GM18519 (cell line): ENCODE measurements at regions not wholly inside any gene's neighbourhood (a gene's known extent, or its start where the extent isn't known, plus 50 kb on each side); places are given as distances from the start of the nearest gene placed in this dataset.

Source experiments
- ATAC-seq: cut with Tn5 transposase; IDR thresholded peaks from one replicate; pipeline ENCODE4 v1.9.1; 2021; ENCODE audit warnings: mild to moderate bottlenecking, moderate library complexity; ENCODE audit not compliant: unreplicated experiment, low FRiP score

DNA sequence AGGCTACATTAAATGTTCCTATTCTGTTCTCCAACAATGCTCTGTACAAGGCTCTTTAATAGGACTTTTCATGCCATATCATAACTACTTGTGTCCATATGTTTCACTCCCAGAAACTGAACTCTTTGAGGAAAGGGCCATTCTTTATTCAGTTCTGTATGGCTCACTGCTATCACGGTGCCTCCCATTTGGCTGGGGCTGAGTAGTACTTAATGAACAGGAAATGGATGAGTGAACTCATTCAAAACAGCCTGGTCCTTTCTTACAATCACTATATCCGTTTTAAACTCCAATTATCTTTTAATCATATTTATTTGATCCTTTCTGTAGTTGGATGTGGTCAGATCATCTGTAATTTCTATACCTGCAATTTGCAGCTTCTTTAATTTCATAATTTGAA, 410.6 kb downstream of the TBC1D4 start:
- no peak for ATAC-seq

DNA sequence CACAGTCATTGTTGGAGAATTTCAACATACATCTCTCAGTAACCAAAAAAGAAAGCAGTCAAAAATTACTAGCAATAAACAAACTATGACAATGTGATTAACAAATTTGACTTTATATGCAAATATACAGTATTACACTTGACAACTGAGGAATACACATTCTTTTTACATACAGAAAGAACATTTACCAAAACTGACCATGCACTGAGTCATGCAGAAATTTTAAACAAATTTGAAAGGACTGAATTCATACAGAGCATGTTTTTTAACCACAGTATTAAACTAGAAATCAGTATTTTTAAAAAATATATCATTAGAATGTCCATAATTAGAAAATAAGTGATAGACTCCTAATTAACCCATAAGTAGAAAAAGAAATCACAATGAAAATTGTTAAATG, 420.1 kb downstream of the TBC1D4 start:
- no peak for ATAC-seq

DNA sequence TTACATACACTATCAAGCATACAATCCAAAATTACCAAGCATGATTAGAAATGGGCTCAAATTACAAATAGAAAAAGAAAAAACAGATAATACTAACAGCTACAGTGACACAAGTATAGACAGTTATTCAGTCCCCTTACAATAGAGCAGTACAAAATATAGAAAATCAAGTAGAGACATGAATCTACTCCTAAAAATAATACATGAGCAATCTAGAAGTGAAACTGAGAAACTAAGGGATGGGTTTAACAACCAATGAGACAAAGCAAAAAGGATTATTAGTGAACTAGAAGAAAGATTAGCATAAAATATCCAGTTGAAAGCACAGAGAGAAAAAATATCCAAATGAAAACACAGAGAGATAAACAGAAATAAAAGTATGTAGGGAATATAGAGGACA, 426.7 kb downstream of the TBC1D4 start:
- ATAC-seq = peak; percentile 80

DNA sequence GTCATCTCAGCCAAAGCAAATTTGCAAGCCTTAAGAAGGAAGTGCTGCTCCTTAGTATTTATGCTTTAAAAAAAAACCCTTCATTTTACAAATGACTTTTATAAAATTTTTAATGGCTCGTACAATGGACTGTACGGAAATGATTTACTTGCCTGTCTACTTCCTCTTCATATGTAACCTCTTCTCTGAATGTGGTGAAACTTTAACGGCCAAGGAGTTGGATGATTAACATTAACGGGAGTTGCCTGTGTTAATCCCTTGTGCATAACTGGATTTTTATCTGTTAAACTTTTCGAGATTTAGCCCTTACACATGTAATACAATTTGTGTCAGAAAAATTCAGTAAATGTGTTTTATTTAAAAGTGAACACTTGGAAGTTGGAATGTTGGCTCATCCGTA, 429.4 kb downstream of the TBC1D4 start:
- ATAC-seq = no peak

DNA sequence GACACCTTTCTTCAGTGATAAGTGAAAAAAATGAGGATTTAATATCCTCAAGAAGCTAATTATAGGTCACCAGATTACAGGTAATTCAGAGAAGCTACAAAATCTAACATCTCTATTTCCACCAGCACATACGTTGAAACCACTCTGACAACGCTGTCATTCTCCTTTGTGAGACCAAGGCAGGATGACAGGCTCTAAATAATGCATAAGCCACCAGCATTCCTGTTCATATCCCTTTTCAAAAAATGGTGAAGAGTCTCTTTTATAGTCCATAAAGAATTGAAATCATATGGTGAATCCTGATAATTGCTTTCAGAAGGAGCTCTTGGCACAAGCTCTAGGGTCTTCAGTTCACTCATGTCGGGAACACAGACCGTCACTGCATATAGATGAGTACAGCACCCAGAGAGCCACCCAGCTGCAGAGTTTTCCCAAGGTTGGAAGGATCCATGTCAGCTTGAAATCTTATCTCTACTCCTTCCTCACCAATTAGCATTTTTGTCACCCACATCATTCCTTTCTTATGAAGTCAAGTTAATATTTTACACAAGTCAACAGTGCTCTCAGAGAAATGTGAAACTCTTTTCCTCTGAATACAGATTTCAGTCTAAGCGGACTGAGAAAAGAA, 431.4 kb downstream of the TBC1D4 start:
- ATAC-seq = no peak

DNA sequence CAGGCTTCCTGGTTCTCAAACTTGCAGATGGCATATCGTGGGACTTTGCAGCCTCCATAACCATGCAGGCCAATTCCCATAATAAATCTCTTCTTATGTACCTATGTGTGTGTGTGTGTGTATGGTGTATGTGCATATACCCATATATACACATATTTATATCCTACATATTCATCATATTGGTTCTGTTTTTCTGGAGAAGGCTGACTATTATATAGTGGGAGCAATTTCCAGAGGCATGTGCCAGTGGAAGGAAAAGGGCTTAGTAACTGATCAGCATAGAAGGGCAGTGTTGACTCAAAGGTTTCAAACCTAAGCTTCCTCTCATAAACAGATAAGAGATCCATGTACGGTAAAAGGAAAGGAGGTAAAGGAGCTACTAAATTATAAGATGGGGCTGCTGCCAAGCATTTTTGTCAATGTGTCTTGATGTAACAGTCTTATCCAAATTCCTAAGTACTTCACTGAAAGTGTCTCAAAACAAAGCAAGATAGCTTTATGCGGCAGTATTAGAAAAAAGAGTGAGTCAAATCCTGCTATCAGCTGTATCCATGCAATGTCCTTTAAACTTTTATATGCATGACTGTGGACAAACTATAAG, 432.1 kb downstream of the TBC1D4 start:
- ATAC-seq = no peak

DNA sequence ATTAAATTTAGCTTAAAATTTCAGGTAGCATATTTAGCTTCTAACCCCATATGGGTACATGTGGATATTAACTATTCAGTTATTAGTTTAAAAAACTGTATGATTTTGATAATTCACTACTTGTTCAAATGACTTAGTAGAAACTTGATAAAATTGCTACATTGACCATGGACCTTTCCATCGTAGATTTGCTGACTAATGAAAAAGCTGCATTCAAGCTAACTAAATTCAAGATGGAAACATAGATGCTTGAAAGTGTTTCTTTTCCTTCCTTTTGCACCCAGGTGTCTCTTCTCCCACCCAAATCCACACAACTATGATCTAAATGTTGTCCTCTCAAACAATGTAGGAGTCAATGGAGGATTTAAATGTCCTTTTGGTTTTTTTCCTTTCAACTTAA, 439.2 kb downstream of the TBC1D4 start:
- ATAC-seq = no peak

DNA sequence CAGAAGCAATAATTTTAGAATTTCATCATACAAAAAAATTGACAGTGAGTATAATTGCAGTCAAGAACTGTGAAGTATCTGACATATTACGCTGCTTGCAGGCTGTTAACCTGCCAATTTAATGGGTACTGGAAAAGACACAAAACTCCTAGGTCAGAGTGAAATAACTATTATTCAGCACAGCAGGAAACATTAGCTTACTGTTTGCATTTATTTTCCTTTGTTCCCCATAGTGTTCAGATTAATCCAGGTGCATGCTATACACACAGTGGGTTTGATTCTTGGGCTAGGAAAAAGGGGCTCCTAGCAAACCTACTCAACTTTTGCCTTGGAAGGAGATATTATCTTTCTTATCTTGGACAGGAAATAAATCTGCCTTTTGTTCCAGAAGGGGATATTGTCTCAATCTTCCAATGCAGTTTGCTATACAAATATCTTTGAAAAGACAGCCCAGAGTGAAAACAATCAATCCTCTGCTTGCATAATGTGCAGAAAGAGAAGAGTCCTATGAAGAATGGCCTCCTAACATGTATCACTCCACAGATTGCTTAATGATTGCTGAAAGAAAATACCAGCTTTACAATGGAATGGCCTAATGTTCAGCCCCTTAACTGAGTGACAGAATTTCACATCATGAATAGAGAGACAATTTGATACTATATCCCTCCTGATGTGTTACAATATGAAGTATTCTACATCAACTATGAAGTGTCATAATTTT, 443.4 kb downstream of the TBC1D4 start:
- ATAC-seq = no peak

DNA sequence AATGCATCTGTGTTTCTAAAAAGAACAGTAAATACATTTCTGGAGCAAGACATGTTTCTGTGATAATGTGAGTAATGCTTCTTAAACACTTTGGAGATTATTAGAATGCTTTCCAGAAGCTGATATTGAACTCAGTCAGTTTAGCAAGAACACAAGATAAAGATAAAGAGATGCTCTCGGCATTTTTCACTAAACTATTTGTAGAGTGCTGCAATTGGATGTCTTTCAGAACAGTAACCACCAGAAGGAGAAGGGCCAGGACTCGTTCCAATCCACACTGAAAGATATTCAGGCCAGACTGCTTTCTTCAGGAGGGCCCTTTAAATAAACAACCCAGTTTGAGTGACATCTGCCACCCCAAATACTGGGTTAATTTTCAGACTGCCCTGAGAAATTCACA, 456.0 kb downstream of the TBC1D4 start:
- no peak for ATAC-seq

DNA sequence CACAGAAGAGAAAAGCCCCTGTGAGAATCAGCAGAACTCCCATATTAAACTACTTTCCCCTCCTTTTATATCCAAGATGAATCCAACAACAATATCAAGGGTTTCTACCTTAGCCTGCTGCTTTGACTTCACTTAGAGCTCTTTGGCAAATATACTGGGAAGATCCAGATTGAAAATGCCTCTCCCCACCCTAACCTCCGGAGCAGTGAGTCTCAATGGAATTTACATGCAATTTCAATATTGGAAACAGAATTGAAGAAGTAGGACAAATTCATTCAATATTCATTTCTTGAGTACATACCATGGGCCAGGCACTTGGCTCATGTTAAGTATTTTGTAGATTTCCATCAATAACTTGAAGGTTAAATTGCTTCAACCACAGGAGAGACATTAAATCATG, 457.4 kb downstream of the TBC1D4 start:
- ATAC-seq = no peak

DNA sequence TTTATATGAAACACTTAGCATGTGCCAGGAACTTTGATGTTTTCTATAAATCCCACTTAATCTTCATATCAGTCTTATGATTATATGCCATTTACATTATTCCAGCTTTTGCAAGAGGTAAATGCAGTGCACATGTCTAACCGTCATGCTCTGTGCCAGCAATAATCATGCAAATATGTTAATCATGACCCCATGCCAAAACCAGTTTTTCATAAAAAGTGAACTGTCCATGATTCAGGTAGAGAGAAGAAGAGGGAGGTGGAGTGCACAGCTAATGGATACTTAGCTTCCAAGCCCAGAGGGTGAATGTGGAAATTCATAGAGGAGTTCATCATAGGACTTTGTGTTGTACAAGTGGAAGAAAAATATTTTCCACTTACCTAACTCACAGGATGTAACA, 458.4 kb downstream of the TBC1D4 start:
- no peak for ATAC-seq

DNA sequence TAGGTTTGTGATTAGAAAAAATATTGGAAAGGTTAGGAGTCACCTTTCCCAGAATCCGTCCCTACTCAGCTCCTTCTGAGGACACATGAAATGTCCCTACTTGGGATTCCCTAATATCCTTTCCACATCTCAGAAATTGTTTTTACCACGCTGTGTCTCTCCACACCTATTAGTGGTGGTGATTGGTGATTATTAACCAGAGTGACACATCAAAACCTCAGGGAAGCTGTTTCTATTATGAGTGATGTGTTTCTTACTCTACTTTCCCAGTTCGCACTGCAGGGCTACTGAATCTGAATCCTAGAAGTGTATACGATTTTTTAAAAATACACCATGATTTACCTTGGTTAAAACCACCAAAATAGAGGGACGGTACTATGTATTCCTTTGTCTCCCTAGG, 460.8 kb downstream of the TBC1D4 start:
- ATAC-seq = no peak

DNA sequence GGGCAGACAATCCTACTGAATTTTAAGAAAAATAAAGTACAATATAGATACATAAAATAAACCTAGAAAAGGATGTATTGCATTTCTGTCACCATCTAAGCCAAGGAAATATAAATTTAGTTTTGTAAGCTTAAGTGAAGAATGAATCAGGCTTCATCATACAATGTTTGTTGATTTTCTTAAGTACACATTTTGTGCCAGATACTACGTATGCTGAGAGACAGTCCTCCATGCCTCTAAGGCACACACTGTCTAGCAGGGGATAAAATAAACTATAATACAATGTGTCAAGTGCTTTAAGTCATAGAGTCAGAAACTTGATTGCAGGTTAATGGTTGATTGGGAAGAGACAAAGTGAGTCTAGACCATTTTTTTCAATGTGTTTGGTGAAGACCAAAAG, 465.7 kb downstream of the TBC1D4 start:
- no peak for ATAC-seq

DNA sequence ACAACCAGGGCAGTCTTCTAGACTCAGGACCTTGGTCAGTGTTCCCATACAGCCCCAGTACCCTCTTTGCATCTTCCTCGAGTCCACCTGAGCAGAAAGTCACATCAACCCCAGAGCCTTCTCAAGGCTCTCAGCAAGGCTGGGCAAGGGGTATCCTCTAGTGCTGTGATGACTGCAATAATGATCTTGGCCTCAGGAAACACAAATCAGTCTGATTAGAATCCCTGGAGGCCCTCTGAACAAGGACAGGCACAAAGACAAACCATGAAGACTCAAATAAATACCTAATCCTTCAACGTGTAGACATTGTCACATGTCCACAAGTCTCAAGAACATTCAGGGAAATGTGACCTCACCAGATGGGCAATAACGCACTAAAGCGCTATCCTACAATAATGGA, 468.2 kb downstream of the TBC1D4 start:
- no peak for ATAC-seq

DNA sequence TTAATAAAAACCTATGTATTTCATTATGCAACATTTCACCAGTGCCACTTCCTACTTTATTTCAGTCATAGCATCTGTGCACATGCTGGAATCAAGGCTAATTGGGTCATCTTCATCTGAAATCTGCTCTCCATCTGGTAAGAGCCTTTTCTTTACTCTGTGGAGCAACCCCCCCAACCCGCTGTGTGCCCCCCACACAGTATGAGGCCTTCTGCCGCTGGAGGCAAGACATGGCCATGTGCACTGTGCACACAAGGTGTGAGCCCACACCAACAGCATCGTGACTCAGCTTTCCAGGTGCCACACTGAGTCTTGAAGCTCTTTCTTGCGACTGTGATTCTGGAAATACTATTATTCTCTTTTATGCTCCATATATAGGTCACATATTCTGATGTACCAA, 471.0 kb downstream of the TBC1D4 start:
- ATAC-seq = no peak

DNA sequence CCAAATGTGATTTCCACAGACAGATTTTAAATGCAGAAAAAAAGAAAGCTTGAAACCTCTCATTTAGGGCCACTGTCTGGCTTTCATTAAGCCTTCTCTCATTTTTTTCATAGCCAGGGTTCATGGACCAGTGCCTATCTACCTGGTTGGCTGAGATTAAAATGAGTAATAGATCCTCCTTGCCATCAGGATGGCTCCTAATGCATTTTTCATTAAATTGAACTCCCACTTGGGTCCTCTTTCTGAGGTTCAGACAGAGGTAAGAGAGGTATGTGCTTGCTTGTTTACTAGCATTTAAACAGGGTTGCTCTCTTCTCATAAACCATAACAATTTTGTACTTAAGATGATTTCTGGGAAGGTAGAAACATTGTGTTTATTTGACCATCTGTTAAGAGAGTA, 473.0 kb downstream of the TBC1D4 start:
- no peak for ATAC-seq

DNA sequence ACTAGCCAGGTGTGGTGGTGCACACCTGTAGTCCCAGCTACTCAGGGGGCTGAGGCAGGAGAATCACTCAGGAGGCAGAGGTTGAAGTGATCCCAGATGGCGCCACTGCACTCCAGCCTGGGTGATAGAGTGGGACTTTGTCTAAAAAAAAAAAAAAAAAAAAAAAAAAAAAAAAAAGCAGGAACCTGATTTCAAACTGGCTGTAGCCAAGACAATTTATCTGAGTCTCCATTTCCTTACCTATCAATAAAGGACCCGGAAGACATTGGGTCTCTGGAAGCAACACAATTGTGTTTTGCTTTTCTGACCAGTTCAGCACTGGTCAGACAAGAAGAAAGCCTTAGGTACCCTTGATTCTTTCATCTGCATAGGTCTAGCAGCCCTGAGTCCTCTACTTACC, 491.0 kb downstream of the TBC1D4 start:
- no peak for ATAC-seq

DNA sequence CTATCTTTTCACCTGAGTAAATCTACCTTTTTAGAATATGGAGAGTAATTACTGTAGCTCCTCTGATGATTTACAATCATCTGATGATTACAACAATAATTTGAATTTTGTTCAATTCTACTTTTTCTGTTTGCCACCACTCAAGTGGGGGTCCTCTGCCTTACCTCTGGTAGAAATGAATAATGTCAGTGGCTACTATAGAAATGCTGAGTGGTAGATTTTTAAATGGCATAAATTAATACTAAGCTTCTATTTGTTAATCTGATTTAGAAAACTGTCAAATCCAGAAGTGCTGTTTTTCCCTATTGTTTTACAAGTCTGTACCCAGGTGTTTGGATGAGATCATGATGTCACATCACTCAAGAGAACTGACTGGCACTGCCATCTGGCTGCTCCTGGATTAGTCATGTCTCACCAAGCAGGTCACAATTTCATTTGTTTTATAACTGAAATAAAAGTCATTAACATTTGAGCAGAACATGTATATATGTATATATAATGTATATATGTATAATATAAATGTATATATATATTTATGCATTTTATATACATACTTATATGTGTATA, 494.8 kb downstream of the TBC1D4 start:
- ATAC-seq = no peak

DNA sequence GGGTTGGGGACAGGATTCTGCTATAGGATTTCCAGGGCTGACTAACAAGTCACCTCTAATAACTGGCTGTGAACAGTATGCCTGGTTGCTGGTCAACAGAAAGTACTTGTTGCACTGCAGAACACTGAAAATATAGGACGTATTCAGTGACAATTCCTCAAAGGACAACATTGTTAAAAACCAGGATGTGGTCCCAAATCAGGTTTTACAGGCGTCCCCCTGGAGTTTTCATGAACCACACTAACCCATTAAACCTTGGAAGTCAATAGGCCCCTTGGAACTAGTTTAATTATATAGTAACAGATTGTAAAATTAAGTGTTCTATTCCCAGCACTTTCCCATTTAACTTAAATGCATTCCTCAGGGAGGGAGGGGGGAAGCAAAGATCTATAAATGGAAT, 495.4 kb downstream of the TBC1D4 start:
- ATAC-seq = no peak

DNA sequence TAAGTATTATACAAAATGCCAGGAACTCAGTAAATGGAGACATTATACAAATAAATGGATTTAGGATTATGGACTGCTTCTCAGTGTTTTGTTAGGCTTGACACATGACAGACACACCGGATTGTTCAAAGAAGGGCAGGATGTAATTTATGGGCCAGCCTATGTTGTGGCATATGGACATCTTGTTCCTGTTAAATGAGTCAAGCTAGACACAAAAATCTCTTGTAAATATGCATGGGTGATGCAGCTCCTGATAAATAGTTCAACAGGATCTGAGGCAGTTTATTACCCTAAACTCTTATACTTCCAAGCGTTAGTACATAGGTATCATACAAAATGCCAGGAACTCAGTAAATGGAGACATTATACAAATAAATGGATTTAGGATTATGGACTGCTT, 502.3 kb downstream of the TBC1D4 start:
- no peak for ATAC-seq

DNA sequence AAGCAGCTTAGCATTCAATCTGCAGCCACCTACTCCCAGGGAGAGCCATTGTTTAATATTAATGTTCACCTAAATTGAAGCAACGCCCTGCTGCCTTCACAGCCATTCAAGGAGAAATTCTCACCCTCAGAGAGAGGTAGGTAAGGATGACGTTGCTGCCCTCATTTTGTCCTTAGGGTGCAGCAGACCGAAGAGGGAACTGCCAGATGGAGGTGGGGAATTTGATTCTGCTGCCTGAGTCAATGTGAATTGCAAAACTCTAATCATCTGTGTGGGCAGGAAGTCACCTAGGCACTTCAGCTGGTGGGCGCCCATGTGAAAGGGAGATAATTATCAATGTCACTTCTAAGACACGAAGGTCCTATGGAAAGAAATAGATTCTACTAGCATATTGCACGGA, 503.4 kb downstream of the TBC1D4 start:
- no peak for ATAC-seq

DNA sequence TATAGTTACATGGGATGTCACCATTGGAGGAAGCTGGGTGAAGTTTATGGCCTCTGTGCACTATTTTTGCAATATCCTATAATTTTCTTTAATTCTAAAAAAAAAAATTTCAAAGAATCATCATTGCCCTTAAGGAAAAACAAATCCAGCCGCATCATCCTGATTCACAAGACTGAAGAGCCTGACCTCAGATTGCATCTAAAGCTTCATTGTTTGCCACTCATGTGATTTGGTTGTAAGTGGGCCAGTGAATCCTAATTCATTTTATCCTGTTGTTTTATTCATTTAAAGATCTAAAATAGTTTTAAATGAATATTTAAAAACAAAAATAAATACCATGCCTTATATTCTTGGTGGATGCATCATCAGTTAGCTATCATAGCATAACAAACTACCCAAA, 504.5 kb downstream of the TBC1D4 start:
- ATAC-seq = no peak
